GM10248 (cell line): ENCODE measurements at regions not wholly inside any gene's neighbourhood (a gene's known extent, or its start where the extent isn't known, plus 50 kb on each side); places are given as distances from the start of the nearest gene placed in this dataset.
A peak's percentile ranks its signal among the peaks of the same experiment; 100 is the strongest.

Source experiments
- CTCF ChIA-PET: fragments of 300-600 bp; sonication (Branson Sonifier 250); formaldehyde crosslinking; extraction: SDS; loops from one replicate; lab custom pipeline; 2021; ENCODE audit warnings: antibody characterized with exemption; lab: Yijun Ruan, JAX
- POLR2A ChIA-PET: fragments of 350-650 bp; sonication (Branson Sonifier 250); formaldehyde crosslinking; extraction: SDS; loops from one replicate; lab custom pipeline; 2020; ENCODE audit warnings: antibody characterized with exemption; lab: Yijun Ruan, JAX
- DNase-seq: peaks from one replicate; pipeline ENCODE4 v3.0.0; 2012; ENCODE audit errors: extremely low spot score
- TF ChIP-seq, protein P1 (sequence below): IDR thresholded peaks from 2 replicates; pipeline ENCODE4 v1.5.1; 2012; ENCODE audit warnings: mild to moderate bottlenecking, low read depth; ENCODE audit errors: extremely low read depth, missing control alignments, control extremely low read depth

DNA sequence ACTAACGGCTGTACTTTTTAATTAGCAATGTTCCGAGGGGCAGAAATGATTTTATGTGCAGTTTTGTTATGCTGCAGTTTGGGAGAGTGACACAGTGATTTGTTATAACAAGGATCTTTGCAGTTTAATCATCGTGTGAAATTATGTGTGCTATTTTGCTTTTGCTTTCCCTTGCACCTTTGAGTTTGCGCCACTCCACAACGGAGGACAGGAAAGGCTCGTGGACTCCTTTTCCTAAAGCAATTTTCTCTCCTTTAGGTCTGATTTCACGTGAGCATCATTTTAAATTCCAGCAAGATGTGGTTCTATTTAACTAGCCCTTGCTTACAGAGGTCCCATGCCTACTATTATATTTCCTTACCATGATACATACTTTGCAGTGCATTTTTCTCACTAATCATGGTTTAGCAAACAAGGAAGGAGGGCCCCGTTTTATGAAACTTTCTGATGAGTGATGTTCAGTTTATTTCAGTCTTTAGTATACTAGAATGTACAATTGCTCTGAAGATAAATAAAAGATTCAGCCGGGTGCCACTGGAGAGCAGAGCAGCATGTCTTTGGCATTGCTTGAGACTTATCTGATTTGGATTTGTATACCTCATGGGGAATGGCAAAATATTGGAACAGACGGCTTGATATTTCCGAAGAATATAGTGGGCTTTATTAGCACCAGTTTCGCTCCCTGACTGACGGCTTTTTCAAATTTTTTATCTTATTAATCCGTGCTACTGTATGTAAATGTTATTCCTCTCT lies 528.2 kb upstream of the FANCL start:
- no peak for DNase-seq
- TF ChIP-seq, protein P1, sequence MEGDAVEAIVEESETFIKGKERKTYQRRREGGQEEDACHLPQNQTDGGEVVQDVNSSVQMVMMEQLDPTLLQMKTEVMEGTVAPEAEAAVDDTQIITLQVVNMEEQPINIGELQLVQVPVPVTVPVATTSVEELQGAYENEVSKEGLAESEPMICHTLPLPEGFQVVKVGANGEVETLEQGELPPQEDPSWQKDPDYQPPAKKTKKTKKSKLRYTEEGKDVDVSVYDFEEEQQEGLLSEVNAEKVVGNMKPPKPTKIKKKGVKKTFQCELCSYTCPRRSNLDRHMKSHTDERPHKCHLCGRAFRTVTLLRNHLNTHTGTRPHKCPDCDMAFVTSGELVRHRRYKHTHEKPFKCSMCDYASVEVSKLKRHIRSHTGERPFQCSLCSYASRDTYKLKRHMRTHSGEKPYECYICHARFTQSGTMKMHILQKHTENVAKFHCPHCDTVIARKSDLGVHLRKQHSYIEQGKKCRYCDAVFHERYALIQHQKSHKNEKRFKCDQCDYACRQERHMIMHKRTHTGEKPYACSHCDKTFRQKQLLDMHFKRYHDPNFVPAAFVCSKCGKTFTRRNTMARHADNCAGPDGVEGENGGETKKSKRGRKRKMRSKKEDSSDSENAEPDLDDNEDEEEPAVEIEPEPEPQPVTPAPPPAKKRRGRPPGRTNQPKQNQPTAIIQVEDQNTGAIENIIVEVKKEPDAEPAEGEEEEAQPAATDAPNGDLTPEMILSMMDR: no peak
- ChIA-PET POLR2A (no interaction called here), CTCF (no interaction called here)

DNA sequence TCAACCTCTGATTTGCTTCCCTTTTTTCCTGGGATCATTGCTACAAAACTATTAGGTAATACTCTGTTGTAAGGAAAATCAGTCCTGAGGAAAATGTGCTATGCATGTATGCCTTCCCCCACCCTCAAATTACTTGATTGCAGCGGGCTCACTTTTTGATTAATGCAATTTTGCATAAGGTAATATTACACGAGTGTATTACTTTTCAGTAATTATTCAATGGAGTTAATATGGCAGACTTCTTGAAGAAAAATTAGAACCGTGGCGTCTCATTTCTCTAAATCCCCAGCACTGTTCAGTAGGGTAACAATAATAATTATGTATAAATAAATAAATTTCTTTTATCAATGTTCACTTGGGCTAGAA lies 527.6 kb upstream of the FANCL start:
- ChIA-PET POLR2A (no interaction called here), CTCF (no interaction called here)
- TF ChIP-seq, protein P1: no peak
- DNase-seq: no peak

DNA sequence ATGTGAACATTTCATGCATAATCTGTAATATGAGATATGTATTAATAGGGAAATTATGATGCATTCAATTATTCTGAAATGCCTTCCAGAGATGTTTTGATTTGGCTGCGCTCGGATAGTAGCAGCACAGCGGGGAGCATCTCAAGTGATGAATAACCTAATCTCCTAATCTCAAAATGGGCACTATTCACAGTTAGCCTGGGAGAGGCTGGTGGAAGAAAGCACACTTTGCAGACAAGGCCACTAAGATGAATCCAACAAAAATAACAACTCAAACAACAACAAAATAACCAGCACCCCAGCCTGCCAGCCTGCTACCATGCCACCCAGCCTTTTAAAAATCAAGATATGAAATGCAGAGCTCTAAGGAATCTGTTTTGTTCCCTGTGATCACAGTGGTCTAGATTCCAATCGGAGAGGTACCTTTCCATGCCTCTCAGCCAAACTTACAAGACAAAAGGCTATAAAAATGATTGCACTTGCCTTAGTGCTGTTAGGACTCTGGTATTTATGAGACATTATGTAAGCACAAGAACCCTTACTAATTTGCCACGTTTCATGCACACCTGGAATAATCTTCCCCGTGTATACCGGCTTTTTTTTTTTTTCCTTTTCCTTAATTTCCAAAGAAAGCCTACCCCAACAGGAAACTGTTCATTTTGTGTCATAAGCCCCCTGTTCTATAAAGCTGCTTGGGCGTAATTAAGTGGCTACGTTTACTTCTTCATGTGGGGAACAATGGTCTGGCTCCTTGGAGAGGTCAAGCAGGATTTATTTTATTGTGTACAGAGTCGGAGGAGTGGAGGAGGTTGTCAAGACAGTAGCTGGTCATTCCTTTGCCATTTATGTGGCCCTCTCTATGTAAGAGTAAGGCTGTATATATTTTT lies 526.9 kb upstream of the FANCL start:
- ChIA-PET POLR2A (no interaction called here), CTCF (no interaction called here)
- TF ChIP-seq, protein P1: no peak
- DNase-seq: no peak

DNA sequence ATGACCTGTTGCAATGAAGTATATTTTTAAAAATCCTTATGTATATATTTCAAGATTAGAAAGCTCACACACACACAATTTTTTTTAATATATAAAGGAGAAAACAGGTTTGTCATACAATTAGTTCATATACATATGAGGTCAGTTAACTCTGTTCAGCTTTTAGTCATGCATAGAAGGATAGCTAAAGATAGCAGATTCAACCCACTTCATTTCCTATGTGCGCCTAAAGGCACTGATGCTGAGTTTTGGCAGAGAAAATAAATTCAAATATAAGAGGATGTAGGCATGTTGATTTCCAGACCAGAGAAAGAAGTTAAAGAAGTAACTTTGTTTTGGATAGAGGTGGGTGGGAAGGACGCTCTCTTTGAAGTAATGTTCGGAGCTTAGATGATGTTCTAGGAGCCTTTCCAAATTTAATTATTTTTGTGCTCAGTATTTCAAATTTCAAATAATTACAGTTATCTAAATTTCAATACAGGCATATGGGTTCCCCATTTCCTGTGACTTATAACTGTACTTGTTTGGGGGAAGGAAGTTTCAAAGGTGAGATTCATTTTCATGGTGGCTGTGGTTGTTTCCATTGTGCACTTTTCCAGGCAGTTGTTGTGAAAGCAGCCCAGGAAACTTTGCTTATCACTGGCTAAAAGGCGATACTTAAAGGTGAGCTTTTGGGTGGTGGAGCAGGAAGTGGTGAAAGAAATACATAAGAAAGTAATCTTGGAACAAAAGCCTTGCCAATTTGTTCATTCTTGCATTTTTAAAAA lies 523.4 kb upstream of the FANCL start:
- no peak for DNase-seq
- POLR2A ChIA-PET: no interaction called here
- CTCF ChIA-PET: interaction anchor here (1.0 to 1.7 kb wide), 6 partner anchors 10 to 1817 kb away, joined by 3 to 5 read pairs (median 3); no protein-coding TSS in a partner anchor
- TF ChIP-seq, protein P1: no peak

DNA sequence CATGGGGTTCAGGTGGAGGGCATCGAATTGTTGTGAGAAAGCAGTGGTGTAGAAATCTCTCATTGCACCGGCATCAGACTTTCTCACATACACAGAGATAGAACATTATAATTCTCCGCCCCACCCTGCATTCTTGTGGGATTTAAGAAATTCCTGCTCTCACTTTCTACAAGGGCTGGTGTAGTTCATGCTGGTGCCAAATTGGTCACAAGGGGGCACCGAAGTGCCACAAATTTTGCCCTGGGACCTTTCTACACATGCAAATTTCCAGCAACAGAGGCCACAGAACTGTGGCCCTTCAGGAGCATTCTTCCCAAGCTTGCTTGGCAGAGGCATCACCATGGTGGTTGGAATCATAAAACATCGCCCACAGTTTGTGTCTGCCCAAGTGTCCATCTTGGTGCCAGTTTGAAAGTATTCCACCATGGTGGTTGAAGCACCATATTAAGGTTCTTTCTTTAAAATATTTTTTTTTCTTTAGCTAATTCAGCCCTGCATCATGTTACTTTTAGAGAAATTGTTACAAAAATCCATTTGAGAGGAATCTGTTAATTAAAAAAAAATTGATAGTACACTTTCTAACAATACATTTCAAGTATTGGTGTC lies 521.2 kb upstream of the FANCL start:
- DNase-seq: no peak
- POLR2A ChIA-PET: no interaction called here
- CTCF ChIA-PET: interaction anchor here (0.9 to 1.8 kb wide), 7 partner anchors 8 to 703 kb away, joined by 3 to 8 read pairs (median 4); no protein-coding TSS in a partner anchor
- TF ChIP-seq, protein P1: peak; percentile 64
